DMS114 treated with DMSO at 0.1 percent for 48 hours (cell line): ENCODE measurements at regions not wholly inside any gene's neighbourhood (a gene's known extent, or its start where the extent isn't known, plus 50 kb on each side); places are given as distances from the start of the nearest gene placed in this dataset.

Experiments used
- DNase-seq: peaks from one replicate; lab custom pipeline; 2025; ENCODE audit not compliant: unreplicated experiment; lab: John Stamatoyannopoulos, UW

- DNase-seq: no peak
Measured at GRCh38 chr2:611519-611918, 65.7 kb downstream of the TMEM18 start.

- DNase-seq: no peak
Measured at GRCh38 chr2:610491-610890, 66.7 kb downstream of the TMEM18 start.

- no peak for DNase-seq
Measured at GRCh38 chr2:609881-610280, 67.3 kb downstream of the TMEM18 start.

GRCh38 chr2:609449-609848 lies 67.8 kb downstream of the TMEM18 start:
- DNase-seq: no peak

- no peak for DNase-seq
Measured at GRCh38 chr2:608711-609110, 68.5 kb downstream of the TMEM18 start.

GRCh38 chr2:608297-608696 lies 68.9 kb downstream of the TMEM18 start:
- no peak for DNase-seq

- no peak for DNase-seq
Measured at GRCh38 chr2:607709-608108, 69.5 kb downstream of the TMEM18 start.

- DNase-seq: no peak
Measured at GRCh38 chr2:607172-607571, 70.0 kb downstream of the TMEM18 start.

- DNase-seq: no peak
Measured at GRCh38 chr2:605674-606608, 71.3 kb downstream of the TMEM18 start.

GRCh38 chr2:604854-605524 lies 72.2 kb downstream of the TMEM18 start:
- DNase-seq: no peak

GRCh38 chr2:604385-604784 lies 72.8 kb downstream of the TMEM18 start:
- no peak for DNase-seq

- no peak for DNase-seq
Measured at GRCh38 chr2:603869-604268, 73.3 kb downstream of the TMEM18 start.

GRCh38 chr2:603427-603826 lies 73.8 kb downstream of the TMEM18 start:
- no peak for DNase-seq

GRCh38 chr2:602571-603359 lies 74.4 kb downstream of the TMEM18 start:
- DNase-seq: no peak

GRCh38 chr2:601806-602455 lies 75.3 kb downstream of the TMEM18 start:
- no peak for DNase-seq

GRCh38 chr2:601387-601698 lies 75.9 kb downstream of the TMEM18 start:
- no peak for DNase-seq

GRCh38 chr2:600542-601386 lies 76.4 kb downstream of the TMEM18 start:
- DNase-seq: no peak

GRCh38 chr2:599601-600000 lies 77.6 kb downstream of the TMEM18 start:
- no peak for DNase-seq

GRCh38 chr2:598058-598802 lies 79.0 kb downstream of the TMEM18 start:
- DNase-seq: no peak
